NCI-H446 (cell line): ENCODE measurements at regions not wholly inside any gene's neighbourhood (a gene's known extent, or its start where the extent isn't known, plus 50 kb on each side); places are given as distances from the start of the nearest gene placed in this dataset.

Experiments
- DNase-seq, 2 experiments: peaks; one replicate each; lab custom pipeline; 2025; lab: John Stamatoyannopoulos, UW

DNA sequence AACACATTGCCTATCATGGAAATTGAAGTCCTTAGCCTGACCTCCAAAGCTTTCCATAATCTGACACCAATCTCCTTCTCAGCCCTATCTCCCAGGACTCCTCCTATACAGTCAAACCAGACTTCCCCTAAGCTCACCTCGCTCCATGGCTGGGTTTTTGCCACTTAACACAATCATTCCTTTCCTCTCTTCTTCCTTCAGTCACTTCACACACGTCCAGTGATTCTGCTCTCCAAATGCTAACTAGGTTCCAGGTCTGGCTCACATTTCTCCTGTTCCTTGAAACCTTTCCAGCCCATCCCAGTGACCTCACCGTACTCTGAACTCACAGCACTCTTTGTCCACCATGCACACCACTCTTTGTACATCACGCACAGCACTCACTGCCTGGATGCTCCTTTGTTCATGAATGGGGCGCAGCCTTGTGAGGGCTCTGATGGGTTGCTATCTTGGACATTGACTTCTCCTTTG lies 98.4 kb downstream of the GLUL start:
- no peak for DNase-seq

DNA sequence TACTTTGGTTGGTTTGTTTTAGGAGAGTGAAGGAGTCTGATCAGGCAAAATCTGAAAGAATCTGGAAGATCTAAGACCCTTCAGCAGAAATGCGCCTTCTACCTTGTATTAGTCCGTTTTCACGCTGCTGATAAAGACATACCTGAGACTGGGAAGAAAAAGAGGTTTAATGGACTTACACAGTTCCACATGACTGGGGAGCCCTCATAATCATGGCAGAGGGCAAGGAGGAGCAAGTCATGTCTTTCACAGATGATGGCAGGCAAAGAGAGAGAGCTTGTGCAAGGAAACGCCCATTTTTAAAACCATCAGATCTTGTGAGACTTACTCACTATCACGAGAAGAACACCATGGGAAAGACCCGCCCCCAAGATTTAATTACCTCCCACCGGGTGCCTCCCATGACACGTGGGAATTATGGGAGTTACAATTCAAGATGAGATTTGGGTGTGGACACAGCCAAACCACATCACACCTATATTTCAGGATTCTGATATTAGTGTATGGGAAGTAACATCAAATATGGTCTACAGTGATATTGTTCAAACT lies 99.3 kb downstream of the GLUL start:
- DNase-seq = no peak

DNA sequence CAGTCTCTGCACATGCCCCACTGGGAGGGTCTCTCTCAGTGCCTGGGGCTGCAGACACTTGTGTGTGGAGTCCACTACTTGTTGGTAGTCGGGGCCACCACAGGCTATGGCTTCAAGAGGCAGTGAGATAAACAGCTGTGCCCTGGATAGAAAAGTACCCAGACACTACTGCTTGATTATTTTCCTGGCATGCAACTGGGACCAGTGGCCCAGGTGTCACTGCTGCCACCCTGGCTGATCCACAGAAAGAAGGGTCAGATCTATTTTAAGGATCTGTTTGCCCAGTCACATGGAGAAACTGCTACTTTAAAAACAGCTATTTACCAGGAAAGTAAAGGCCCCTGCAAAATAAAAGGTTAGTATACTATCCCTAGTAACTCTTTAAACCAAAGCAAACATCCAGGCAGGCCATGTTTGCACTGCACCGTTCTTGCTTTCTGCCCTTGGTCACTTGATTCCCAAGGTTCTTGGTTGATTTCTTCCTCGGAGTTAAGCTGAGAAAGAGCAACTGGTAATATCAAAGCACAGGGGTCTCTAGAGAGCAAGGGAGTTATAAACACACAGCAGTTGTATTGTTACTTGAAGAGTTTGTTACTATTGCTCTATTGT lies 99.9 kb downstream of the GLUL start:
- DNase-seq = no peak

DNA sequence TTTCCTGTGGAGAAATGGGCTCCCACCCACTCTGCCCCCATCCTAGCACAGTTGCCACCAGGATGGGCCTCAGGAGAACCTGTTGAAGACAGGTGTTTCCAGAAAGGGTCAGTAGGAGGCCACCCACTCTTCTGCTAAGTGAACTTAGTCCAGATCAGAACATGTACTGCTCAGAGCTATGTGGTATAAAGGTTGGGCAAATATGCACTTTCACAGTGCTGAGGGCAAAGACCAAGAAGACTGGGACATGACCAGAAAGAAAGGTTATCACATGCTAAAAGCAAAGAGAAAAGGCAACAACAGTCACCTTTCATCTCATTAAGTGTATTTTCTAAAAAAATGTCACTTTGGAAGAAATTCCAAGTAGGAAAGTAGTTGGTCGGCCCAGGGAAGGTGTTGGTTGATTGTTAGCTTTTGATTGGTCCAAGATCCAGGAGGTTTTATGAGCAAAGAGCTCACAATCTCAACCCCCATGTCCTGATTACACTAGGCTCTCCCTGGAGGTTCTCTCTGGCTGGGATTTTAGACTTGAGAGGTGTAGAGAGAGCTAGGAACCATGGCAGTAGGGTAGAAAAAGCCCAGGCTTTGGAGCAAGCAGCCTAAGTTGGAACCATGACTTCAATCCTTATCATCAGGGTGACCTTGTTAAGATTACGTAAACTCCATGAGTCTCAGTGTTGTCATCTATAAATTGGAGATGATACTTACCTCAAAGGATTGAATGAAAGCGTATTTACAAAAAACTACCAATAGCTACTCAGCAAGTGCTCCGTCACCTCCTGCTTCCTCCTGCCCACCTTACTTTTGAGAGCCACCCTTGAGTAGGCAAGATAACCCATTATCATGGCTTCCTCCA lies 102.6 kb downstream of the GLUL start:
- DNase-seq = no peak

DNA sequence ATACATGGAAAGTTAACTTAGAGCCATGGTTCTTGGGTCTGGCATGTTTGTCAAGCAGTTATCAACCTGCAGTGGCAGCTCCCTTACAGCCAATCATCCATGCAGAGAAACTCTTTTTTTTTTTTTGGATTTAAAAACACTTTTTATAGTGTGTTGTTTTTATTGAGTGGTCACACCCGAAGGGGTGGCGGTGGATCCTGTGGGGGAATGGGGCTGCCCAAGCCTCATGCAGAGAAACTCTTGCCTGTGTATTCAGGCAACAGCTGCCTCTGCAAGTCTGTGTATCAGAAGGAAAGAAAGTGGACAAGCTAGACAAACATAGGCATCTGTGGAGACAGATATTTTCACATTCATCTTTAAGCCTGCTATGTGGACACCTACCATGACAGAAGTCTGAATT lies 104.8 kb downstream of the GLUL start:
- no peak for DNase-seq

DNA sequence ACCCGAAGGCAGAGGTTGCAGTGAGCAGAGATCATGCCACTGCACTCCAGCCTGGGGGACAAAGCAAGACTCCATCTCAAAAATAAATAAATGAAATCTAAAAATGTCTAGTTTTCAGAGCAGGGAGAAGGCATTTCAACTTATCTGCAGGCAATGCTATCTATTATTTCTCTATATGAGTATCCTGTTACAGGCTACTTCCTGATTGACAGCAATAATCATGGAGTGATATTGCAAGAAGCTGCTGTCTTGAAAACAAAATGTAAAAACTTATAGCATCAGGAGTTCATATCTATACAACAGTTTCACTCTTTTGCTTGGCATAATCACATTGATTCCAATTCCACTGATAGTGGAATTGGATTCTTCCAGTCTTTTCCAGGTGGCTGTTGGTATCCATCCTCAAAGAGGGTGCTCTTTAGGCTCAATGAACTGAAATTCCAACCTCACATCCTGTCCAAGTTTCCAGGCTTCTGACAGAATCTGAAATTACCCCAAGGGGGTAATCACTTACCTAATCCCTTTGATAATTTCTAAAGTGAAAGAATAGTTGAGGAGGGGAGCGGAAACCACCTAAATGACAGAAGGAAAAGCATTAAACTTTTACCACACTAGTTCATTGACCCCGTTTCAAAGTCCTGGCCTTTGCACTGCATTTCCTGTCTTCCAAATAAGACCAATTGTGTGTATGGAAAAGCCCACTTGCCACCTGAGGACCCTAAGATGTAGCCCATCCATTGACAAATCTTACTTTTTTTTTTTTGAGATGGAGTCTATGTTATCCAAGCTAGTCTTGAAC lies 107.6 kb downstream of the GLUL start:
- no peak for DNase-seq

DNA sequence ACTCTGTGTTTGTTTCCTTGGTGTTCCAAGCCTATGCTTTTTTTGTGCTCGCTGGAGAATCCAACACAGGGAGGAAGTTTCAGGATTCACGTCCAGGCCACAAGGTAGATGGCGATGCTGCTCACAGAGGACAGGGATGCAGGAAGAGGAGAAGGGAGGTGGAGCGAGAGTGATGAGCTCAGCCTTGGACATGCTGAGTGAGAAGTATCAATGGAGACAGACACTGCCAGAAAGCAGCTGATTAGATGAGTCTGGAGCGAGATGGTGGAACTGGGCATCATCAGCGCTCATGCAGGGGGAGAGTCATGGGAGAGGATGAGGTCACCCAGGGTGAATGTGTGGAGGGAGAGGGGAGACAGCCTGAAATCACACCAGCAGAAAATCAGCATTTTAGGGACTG lies 110.0 kb downstream of the GLUL start:
- peak in 1 of 2 experiments; percentile 11 for DNase-seq

DNA sequence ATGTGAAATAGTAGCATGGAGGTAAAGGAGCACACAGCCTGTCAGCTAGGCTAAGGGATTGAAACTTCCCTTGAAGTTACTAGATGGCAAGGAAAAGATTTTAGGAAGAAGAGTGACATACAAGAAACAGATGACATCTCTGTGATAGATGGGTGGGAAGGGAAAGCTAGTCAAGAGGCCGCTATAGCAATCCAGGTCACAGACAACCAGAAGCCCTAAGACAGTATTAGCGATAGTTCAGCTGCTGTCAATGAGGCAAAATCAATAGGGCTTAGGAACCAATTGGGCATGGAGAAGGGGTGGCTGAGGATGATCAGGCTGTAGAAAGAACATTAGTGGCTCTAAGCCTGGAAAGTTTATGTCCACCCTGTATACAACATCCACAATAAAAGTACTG lies 111.1 kb downstream of the GLUL start:
- no peak for DNase-seq

DNA sequence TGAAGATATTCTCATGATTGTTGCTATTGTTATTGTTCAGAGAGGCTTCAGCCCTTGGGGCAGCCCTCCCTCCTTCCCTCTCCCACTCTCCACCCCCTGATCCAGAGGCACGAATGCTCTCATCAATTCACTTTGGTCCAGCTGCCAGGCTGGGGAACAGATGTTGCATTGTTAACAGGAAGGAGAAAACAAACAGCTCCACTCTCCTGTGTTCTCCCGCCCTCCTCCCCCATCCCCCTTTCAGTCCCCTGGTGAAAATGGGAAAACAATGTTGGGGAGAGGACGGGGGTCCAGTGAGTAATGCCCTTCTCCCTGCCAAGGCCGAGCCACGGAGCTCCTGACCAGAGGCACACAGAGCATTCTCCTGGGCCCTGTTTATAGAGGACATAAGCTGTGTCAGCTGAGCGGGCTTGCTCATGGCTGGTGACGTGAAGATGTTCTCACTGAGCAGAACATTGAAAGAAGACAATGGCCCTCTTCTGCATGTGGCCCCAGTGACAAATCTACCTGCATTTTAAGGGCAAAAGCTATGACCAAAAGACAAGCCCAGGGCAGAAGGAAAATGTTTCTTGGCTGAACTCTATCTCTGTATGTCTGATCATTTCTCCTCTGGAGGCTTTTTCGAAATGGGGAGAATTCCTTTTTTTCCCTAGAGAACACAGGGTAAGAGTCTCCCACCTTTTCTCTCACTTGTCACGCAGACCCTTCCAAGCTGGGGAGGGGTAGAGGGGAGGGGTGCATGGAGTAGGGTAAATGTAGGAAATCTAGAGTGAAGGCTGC lies 111.7 kb downstream of the GLUL start:
- DNase-seq = no peak

DNA sequence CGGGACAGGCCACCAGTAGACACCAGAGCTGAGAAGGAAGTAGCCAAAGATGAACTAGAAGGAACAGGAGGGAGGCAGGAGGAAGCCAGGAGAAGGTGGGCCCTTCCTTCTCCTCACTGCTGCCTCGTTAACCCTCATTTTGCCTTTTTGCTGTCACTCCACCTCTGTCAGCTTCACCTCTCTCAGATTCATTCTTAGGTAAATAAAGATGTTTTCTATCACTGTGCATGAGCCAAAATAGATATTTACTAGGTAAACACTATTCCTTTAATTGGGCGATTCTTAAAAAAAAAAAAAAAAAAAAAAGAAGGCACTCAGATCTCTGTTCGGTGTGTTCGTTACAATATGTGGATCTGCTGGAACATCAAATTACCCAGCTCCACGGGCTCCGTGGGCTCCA lies 112.3 kb downstream of the GLUL start:
- DNase-seq = no peak

DNA sequence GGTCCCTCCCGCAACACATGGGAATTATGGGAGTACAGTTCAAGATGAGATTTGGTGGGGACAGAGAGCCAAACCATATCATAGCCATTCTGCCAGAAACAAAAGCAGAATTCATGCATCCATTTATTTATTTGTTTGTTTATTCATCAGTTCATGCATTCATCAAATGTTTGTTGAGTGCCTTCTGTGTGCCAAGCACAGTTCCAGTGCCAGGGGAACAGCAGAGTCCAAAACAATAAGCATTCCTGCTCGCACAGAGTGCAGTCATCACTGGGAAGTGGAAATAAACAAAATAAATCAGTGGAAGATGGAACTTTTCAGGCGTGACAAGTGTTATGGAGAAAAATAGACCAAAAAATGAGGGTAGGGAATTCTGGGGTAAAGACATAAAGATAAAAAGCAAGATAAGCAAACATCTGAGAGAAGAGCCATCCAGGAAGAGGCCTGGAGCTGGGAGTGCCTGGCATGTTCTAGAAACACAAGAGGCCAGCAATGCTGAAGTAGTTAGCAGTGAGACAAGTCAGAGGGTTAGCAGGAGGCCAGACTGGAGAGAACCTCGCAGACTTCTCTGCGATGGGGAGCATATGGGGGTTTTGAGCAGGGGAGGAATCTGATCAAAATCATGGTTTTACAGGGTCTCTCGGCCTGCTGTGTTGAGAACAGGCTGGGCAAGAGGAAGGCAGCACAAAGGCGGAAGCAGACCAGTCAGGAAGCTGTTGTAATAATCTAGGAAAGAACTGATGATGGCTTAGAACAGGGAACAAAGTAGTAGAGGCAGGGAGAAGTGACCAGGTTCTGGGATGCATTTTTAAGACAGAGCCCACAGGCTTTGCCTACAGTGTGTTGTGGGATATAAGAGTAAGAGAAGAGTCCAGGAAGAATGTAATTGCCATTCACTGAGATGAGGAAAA lies 113.2 kb downstream of the GLUL start:
- DNase-seq = no peak

DNA sequence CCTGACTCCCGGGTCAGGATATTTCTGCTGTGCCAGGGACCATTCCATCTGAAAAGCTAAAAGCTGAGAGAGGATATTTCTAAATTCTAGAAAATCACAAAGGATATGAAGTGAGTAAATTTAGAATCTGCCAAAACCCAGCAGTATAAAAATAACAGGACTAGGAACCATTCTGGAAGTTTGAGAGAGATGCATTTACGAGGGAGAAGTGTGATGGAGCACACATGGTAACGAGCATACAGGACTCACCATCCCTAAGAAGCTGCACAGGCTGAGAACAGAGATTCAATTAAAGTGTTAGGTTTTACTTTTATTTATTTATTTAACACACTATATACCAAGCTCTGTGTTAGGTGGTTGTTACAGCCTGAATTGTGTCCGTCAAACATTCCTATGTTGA lies 116.3 kb downstream of the GLUL start:
- no peak for DNase-seq

DNA sequence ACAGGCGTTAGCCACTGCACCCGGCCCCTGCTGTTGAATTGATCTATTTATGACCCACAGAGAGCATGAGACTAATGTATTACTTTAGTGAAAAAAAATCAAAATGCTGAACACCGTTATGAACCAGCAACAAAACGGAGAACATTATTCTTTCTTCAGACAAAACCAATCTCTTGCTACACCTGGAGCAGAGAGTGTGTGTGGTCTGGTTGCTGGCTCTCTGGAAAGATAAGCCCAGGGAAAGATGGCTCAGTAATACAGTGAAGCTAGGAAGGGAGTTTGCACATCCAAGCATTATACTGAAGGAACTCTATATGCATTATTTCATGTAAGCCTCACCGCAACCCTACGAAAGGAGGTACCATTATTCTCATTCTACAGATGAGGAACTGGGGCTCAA lies 117.0 kb downstream of the GLUL start:
- DNase-seq = no peak

DNA sequence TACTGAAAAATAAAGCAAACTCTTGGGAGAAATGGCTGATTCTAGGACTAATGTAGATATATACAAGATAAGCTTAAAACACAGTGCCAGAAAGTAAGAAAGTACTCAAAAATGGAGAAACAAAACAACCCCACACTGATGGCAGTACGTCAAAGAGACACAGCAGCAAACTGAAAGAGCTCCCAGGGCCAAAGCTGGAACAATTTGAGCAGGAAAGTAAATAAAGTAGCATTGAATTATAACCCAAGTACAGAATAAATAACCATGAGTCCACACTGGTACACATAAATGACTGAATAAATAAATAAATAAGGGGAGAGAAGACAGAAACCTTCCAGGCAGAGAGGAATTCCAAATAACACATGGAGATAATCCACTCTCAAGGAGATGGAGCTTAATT lies 120.9 kb downstream of the GLUL start:
- DNase-seq = no peak

DNA sequence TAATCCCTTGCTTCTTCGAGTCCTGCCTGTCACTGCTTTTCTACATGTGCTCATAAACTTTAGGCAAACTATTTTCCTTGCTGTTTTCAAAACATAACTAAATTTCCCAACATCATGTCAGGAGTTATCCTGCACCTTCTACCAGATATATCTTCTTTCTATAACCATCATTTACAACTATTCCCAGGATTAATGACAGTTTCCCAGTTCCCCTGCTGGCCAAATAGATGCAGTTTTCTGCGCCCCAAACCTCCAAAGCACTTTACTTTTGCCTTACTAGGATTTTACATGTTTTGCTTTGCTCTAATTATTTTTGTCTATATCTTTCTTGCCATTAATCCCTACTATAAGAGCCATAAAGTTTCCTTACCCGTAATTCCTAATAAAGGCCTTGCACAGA lies 122.5 kb downstream of the GLUL start:
- no peak for DNase-seq

DNA sequence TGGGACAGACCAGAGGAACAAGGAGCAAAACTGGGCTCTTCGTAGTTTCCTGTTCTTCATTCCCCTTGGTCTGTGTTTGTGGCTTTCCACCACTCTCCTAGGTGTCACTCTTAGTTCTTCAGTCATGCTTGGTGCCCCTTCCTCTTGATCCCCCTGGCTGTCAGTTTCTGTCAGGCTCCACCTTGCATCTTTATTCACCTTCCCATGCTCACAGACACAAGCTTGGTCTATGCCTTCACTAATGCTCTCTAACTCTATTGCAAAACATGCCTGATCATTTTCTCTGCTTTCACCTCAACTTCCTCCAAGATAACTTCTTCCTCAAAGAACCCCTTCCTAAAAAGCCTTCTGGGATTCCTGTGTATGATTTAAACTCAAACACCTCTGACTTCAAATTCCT lies 122.9 kb downstream of the GLUL start:
- DNase-seq = no peak

DNA sequence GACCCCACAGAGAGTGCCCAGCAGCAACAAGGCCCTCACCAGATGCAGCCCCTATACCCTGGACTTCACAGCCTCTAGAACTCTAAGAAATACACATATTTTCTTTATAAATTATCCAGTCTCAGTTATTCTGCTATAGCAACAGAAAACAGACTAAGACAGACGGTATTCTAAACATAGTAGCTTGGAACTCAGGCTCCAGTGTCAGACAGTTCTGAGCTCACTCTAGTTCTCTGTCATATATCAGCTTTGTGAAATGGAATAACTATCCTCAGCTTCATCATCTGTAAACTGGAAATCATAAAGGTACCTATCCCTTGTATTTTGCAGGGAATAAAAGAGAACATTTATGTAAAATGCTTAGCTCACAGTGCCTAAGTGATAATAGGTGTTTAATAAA lies 127.4 kb downstream of the GLUL start:
- no peak for DNase-seq

DNA sequence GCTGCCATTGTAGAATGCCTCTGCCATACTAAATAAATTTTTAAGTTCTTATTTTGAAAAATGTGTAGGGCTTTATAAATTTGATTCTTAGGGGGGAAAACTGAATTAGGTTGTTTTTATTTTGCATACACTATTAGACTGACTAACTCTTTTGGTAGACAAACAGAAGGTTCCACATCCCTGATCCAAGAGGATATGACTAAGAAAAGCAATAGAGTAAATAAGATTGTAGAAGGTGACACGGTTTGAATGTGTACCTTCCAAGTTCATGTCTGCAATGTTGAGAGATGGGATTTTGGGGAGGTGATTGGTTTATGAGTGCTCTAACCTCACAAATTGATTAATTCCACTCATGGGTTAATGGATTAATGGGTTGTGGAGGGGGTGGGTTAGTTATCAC lies 127.9 kb downstream of the GLUL start:
- no peak for DNase-seq

DNA sequence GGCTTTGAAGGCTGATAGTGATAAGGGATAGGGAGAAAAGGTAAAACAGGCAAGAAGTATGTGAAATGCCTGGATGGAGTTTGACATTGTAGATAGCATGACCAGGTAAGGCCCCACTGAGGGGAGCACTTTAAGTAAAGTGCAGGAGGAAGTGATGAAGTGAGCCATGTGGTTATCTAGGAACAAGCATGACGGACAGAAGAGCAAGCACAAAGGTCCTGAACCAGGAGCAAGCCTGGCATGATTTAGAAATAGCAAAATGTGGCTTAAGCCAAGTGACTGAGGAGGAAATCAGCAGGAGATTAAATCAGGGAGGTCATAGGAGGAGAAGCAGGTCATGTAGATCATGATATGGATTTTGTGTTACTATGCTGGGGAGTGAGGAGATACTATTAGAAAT lies 129.2 kb downstream of the GLUL start:
- no peak for DNase-seq

DNA sequence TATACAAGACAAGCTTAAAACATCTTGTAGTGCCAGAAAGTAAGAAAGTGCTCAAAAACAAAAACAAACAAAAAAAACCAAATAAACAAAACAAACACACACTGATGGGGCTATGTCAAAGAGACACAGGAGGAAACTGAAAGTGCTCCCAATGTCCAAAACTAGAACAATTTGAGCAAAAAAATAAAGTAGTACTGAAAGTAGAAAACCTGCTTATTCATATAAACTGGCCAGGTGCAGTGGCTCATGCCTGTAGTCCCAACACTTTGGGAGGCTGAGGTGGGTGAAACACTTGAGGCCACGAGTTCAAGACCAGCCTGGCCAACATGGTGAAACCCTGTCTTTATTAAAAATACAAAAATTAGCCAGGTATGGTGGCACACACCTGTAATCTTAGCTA lies 129.9 kb downstream of the GLUL start:
- DNase-seq = no peak

DNA sequence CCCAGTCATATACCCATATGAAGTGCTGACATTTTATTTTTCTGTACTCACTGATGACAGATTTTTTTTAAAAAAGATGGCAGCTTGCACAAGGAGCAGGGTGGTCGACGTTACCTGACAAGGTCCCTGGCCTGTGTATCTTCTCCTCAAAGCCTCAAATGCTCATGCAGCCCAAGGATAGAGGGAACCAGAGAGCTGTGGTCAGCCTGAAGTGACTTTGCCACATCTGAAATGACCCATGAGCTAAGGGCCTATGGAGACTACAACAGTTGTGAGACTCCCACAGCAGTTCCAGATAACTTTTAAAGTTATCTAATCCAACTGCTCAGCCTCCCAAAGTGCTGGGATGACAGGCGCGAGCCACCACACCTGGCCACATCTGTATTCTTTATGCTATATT lies 131.1 kb downstream of the GLUL start:
- no peak for DNase-seq
